GM23338 (cell line): ENCODE measurements at regions not wholly inside any gene's neighbourhood (a gene's known extent, or its start where the extent isn't known, plus 50 kb on each side); places are given as distances from the start of the nearest gene placed in this dataset.

Experiments
- EZH2 ChIP-seq: fragments of 200-600 bp; sonication (generic); IDR thresholded peaks from one replicate; pipeline ENCODE4 v1.8.0; 2017; ENCODE audit warnings: antibody characterized with exemption, mild to moderate bottlenecking, low read depth; ENCODE audit not compliant: unreplicated experiment
- EZH2phosphoT487 ChIP-seq: fragments of 200-600 bp; sonication (generic); IDR thresholded peaks from one replicate; pipeline ENCODE4 v1.8.1; 2018; ENCODE audit warnings: antibody characterized with exemption; ENCODE audit not compliant: unreplicated experiment
- TF ChIP-seq, protein P1 (sequence below), 2 experiments: fragments of 200-600 bp in 1 of 2; sonication (generic) in 1 of 2; conservative IDR thresholded peaks; 2 replicates each; pipeline versions ENCODE4 v1.5.1 to v1.6.1; 2016 to 2017; ENCODE audit warnings: antibody characterized with exemption in 2 of 2, low read depth in 2 of 2, mild to moderate bottlenecking in 2 of 2, moderate library complexity in 1 of 2

DNA sequence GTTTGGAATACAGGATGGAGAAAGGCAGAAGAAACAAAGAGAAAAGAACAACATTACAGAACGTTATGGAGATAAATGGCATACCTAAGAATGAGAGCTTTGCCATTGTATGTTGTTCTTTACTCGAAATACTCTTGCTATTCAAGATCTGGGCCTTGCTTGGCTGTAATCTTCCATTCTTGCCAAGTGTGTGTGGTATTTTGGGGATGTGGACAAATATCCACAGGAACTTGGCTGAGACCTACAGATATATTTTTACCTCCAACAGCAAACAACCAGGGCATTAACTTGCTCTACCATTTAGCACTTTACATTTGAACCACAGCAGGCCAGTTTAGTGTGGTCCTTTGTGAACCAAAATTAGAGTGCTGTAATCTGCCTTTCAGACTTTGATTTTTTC is 76.3 kb downstream of the DKK1 start:
- TF ChIP-seq EZH2phosphoT487 (no peak), EZH2 (no peak)
- TF ChIP-seq, protein P1, sequence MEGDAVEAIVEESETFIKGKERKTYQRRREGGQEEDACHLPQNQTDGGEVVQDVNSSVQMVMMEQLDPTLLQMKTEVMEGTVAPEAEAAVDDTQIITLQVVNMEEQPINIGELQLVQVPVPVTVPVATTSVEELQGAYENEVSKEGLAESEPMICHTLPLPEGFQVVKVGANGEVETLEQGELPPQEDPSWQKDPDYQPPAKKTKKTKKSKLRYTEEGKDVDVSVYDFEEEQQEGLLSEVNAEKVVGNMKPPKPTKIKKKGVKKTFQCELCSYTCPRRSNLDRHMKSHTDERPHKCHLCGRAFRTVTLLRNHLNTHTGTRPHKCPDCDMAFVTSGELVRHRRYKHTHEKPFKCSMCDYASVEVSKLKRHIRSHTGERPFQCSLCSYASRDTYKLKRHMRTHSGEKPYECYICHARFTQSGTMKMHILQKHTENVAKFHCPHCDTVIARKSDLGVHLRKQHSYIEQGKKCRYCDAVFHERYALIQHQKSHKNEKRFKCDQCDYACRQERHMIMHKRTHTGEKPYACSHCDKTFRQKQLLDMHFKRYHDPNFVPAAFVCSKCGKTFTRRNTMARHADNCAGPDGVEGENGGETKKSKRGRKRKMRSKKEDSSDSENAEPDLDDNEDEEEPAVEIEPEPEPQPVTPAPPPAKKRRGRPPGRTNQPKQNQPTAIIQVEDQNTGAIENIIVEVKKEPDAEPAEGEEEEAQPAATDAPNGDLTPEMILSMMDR (conservative IDR thresholded peaks at IDR 0.05; ENCODE audit: low read depth in 2 of 2), result no peak
